ENCODE measurements at regions not wholly inside any gene's neighbourhood (a gene's known extent, or its start where the extent isn't known, plus 50 kb on each side); places are given as distances from the start of the nearest gene placed in this dataset.

DNA sequence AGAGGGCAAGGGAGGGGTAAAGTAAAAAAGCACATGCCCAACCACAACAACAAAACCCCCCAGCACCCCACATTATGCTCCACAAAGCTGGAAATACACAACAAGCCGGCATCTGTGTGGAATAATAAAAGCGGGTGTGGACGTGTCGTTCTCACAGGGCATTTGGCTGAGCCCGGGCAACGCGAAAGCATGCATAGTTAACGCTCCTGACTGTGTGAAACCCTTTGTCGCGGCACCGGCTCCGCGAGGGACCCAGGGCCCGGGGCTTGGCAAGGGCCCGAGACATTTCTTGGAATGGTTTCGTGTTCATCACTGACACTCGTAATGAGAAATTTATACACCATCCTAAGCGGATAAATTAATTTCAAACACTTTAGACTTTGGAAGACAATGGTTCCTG, 165.6 kb downstream of the INHBB start:
- no peak overlapping the region for H2AFZ ChIP-seq (ENCODE audit: low read length)
- no peaks in the 10 kb centered on the region for H3K4me1 ChIP-seq (ENCODE audit: low read length)
- no peaks in the 10 kb centered on the region for H3K27me3 ChIP-seq (replicated peaks; ENCODE audit: insufficient read depth, low read length)
- no peak overlapping the region for H3K9ac ChIP-seq (ENCODE audit: low read length)
- H3K9me2 ChIP-seq (replicated peaks; ENCODE audit: insufficient read depth, low read length), result no peaks in the 10 kb centered on the region
- no peak overlapping the region for H3K4me2 ChIP-seq (ENCODE audit: low read depth, low read length)
- H3K36me3 ChIP-seq (replicated peaks; ENCODE audit: insufficient read depth, low read length), result no peaks in the 10 kb centered on the region
- H3K27ac ChIP-seq (ENCODE audit: low read length), result no peak overlapping the region
- TF ChIP-seq EZH2phosphoT487 (IDR thresholded peaks at IDR 0.05; ENCODE audit: low read length) (no peak), EZH2 (optimal IDR thresholded peaks at IDR 0.05; ENCODE audit: low read depth, low read length) (no peak)
- TF ChIP-seq, protein P1, sequence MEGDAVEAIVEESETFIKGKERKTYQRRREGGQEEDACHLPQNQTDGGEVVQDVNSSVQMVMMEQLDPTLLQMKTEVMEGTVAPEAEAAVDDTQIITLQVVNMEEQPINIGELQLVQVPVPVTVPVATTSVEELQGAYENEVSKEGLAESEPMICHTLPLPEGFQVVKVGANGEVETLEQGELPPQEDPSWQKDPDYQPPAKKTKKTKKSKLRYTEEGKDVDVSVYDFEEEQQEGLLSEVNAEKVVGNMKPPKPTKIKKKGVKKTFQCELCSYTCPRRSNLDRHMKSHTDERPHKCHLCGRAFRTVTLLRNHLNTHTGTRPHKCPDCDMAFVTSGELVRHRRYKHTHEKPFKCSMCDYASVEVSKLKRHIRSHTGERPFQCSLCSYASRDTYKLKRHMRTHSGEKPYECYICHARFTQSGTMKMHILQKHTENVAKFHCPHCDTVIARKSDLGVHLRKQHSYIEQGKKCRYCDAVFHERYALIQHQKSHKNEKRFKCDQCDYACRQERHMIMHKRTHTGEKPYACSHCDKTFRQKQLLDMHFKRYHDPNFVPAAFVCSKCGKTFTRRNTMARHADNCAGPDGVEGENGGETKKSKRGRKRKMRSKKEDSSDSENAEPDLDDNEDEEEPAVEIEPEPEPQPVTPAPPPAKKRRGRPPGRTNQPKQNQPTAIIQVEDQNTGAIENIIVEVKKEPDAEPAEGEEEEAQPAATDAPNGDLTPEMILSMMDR (IDR thresholded peaks at IDR 0.05; ENCODE audit: low read length), result no peak
- no peaks in the 10 kb centered on the region for H3F3A ChIP-seq (ENCODE audit: insufficient read depth, low read length)
- H3K4me3 ChIP-seq (ENCODE audit: low read length), result no peak overlapping the region
- H4K20me1 ChIP-seq (ENCODE audit: insufficient read depth, low read length), result no peaks in the 10 kb centered on the region
- H3K79me2 ChIP-seq (ENCODE audit: low read length), result no peaks in the 10 kb centered on the region
- no peak for DNase-seq
- no peaks in the 10 kb centered on the region for H3K9me3 ChIP-seq (replicated peaks; ENCODE audit: insufficient read depth, low read length)

DNA sequence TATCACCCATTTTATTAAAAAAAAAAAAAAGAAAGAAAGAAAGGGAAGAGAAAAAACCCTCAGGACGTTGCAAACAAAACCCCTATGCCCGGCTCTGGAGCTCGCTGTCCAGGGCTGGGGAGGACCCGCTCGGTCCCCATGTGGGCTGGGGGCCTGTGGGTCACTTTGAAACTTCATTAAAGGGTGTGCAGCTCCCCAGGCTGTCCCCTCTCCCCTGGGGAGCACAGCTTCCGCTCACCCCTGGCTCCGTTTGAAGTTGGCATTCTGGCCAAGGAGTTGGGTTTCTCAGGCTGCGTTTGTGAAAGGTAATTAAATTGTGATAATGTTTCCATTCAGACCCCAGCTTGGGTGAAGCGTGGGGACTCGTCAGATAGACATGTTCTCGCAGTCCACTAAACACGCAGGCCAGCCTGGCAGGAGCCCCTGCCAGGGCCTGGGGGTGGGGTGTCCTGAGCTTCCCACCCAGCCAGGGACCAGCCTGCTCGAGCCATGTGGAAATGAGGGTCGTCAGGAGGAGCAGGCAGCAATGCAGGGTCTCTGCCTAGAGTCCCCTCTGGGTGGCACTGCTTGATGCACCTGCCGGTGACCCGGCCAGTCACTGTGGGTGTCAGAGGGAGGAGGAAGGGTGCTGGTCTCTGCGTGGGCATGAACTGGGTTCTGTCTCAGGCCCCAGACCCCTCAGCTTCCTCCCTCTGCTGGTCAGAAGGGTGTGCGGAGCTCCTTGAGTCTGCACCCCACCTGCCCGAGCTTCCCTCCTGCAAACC, 166.2 kb downstream of the INHBB start:
- Histone ChIP-seq H3K27me3 (replicated peaks; ENCODE audit: insufficient read depth, low read length) (no peaks in the 10 kb centered on the region), H3F3A (ENCODE audit: insufficient read depth, low read length) (no peaks in the 10 kb centered on the region), H3K4me3 (ENCODE audit: low read length) (no peak overlapping the region), H4K20me1 (ENCODE audit: insufficient read depth, low read length) (no peaks in the 10 kb centered on the region), H3K4me2 (ENCODE audit: low read depth, low read length) (no peak overlapping the region), H3K4me1 (ENCODE audit: low read length) (no peaks in the 10 kb centered on the region), H2AFZ (ENCODE audit: low read length) (no peak overlapping the region), H3K9me3 (replicated peaks; ENCODE audit: insufficient read depth, low read length) (no peaks in the 10 kb centered on the region), H3K79me2 (ENCODE audit: low read length) (no peaks in the 10 kb centered on the region), H3K36me3 (replicated peaks; ENCODE audit: insufficient read depth, low read length) (no peaks in the 10 kb centered on the region), H3K9ac (ENCODE audit: low read length) (no peak overlapping the region), H3K9me2 (replicated peaks; ENCODE audit: insufficient read depth, low read length) (no peaks in the 10 kb centered on the region), H3K27ac (ENCODE audit: low read length) (no peak overlapping the region)
- TF ChIP-seq EZH2phosphoT487 (IDR thresholded peaks at IDR 0.05; ENCODE audit: low read length), result no peak
- no peak for TF ChIP-seq EZH2 (optimal IDR thresholded peaks at IDR 0.05; ENCODE audit: low read depth, low read length)
- TF ChIP-seq, protein P1 (IDR thresholded peaks at IDR 0.05; ENCODE audit: low read length), result no peak
- no peak for DNase-seq

DNA sequence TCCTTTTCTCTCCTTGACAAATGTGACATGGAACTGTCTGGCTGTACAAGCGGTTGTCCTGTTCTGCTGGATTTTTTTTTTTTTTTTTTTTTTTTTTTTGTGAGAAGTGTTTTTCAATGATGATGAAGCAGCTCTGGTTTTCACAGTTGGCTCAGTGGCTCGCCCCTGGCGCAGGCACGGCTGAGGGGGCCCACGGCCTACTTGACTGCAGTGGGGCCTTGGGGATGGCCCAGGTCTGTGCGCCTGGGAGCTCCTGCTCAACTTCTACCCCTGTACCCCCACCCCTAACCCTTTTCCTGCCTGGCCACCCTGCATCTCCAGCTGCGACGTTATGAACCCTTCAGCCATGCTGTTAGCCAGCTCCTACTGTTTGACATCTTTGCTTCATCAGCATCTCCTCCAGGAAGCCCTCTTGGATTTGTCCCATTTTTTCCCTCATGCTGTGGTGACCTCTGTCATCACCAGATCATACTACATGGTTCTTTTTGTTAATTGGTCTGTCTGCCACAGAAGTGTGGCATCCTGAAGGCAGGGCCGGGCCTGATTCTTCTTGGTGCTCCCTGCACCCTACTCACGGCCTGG, 167.9 kb downstream of the INHBB start:
- Histone ChIP-seq H3K4me3 (ENCODE audit: low read length) (no peak overlapping the region), H3K9me2 (replicated peaks; ENCODE audit: insufficient read depth, low read length) (no peaks in the 10 kb centered on the region), H2AFZ (ENCODE audit: low read length) (no peak overlapping the region), H3K4me1 (ENCODE audit: low read length) (no peaks in the 10 kb centered on the region), H3K9ac (ENCODE audit: low read length) (no peak overlapping the region), H3F3A (ENCODE audit: insufficient read depth, low read length) (no peaks in the 10 kb centered on the region), H3K27me3 (replicated peaks; ENCODE audit: insufficient read depth, low read length) (no peaks in the 10 kb centered on the region), H4K20me1 (ENCODE audit: insufficient read depth, low read length) (no peaks in the 10 kb centered on the region), H3K79me2 (ENCODE audit: low read length) (no peaks in the 10 kb centered on the region), H3K4me2 (ENCODE audit: low read depth, low read length) (no peak overlapping the region), H3K27ac (ENCODE audit: low read length) (no peak overlapping the region), H3K36me3 (replicated peaks; ENCODE audit: insufficient read depth, low read length) (no peaks in the 10 kb centered on the region), H3K9me3 (replicated peaks; ENCODE audit: insufficient read depth, low read length) (no peaks in the 10 kb centered on the region)
- no peak for DNase-seq
- TF ChIP-seq, protein P1 (IDR thresholded peaks at IDR 0.05; ENCODE audit: low read length), result no peak
- TF ChIP-seq EZH2phosphoT487 (IDR thresholded peaks at IDR 0.05; ENCODE audit: low read length), result no peak
- no peak for TF ChIP-seq EZH2 (optimal IDR thresholded peaks at IDR 0.05; ENCODE audit: low read depth, low read length)

Data from MM.1S (cell line).